Central memory CD4-positive, alpha-beta T cell (primary cell): ENCODE measurements at regions not wholly inside any gene's neighbourhood (a gene's known extent, or its start where the extent isn't known, plus 50 kb on each side); places are given as distances from the start of the nearest gene placed in this dataset.
"Not testable (repeated sequence)": the region's sequence is repeated elsewhere in the genome, so short reads cannot be mapped to it uniquely, and the experiment has no call there.

ENCODE experiments used
- DNase-seq: peaks from one replicate; pipeline ENCODE4 v3.0.0; 2022

DNA sequence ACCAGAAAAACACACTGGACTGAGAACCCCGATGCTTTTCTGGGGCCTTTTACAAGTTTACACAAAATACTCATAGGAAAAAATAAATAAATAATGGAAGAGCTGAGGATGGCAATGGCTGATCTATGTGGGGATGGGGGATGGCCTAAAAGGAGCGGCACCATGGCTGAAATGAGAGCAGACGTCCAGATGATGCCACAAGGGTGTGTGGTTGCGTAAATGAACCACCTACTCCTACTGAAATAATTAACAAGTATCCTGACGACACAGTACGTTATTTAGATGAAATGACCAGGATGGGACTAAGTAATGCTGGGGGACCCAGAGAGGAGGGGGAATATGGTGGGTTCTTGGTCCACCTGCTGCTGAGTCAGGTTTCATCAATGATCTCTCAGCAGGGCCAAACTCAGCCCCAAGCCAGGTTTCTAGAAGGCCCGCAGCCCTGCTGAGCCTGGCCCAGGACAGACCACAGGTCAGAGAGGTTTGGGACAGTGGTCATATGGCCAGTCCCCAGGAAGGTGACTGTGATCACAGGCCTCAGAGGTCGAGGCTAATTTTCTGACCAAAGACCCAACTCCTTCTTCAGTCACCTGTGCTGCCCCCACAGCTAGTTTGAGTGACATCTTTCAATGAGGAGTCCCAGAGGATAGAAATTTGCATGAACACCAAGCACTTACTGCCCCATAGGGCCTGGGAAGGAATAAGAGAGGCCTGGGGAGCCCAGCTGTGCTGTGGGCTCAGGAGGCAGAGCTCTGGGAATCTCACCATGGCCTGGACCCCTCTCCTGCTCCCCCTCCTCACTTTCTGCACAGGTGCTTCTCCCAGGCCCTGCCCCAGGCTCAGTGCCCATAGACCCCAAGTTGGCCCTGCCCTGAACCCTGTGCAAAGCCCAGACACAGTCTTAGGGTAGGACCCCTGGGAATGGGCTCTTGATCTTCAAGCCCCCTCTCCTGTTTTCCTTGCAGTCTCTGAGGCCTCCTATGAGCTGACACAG lies 76.3 kb upstream of the IGLL5 start:
- no peak for DNase-seq

DNA sequence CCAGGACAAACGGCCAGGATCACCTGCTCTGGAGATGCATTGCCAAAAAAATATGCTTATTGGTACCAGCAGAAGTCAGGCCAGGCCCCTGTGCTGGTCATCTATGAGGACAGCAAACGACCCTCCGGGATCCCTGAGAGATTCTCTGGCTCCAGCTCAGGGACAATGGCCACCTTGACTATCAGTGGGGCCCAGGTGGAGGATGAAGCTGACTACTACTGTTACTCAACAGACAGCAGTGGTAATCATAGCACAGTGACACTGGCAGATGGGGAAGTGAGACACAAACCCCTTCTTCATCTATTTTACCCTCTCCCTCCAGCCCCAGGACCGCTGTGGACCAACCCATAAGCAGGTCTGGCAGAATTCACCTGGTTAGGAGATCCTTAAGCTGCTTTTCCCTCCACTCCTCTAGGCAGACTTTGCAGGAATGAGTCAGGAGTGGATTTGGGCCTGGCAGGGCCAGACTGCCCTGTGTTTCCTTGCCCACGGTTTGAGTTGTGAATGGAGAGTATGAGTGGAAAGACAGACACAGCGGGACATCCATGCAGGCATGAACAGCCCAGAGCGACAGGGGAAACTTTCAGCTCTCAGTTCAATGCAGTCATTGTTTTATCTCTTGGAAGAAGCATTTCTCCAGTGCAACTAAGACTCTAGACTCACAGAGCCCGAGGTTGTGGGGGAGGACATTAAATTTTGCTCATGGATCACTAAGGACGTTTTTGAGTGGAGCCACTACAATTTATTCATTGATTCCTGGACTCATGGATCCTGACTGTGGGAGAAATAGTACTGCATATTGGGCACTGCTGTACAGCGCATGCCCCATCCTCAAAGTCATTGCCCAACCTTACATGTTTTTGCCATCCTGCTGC lies 75.3 kb upstream of the IGLL5 start:
- DNase-seq = no peak

DNA sequence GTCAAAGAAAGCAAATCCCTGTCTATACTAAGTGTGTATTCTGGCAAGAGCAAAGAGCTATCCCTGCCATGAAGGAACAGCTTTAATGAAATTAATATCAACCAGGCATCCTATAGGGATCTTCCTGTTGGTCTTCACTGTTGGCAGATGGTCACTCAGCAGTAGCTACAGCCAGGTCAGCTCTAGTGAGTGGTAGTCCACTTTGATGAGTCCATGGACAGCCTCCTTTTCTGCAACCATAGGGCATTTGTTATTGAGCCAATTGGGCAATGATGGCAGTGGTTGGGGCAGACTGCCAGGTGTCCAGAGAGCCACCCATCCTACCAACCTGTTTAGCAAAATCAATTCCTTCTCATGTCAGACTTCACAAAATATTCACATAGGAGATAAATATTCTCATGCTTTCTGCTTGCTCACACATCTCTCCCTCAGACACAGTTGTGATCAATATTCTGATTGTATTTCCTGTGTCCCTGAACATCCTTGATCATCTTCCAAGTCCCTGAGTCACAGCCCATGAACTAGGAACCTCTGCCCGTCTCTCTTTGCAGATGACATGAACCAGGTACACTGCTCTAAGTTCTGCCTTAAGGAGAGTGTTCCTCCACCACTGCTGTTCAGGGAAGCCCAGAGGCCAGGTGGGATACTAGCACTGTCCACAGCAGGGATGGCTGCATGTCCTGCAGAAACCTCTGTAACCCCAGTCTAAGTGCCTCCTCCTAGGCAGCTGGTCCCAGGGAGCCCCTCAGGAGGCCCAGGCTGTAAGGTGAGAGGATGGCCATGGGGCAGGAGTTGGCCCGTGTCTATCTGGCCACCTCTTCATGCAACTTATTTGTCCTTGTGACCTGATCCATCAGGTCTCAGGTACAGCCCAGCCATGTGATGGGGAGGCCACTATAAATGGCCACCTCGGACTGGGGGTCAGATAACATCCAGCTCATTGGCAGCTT lies 74.2 kb upstream of the IGLL5 start:
- no peak for DNase-seq

DNA sequence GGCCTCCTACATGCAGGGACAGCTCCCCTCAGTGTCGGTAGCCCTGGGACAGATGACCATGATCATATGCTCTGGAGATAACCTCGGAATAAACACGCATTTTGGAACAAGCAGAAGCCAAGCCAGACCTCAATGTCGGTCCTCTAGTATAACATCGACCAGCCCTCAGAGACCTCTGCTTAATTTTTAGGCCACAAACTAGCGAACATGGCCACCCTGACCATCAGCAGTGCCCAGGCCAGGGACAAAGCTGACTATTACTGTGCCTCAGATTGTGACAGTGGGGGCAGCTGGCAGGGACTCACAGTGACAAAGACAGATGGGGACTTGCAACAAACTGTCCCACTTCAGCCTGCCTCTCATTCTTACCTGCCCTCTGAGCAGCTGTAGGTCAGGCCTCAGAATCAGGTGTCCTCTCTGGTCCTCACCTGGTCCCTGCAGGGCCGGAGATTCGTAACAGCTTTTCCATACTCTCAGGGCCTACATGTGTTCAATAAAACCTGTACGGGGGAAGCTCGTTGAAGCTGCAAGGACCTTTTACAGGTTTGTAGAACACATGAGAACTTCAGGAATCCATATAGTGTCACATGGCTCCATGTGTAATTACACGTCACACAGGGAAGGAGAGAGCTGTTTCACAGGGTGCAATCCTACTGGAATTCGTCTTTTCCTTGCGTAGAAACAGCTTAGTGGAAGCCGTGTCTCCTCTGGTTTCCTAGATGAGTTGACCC lies 72.8 kb upstream of the IGLL5 start:
- DNase-seq = no peak

DNA sequence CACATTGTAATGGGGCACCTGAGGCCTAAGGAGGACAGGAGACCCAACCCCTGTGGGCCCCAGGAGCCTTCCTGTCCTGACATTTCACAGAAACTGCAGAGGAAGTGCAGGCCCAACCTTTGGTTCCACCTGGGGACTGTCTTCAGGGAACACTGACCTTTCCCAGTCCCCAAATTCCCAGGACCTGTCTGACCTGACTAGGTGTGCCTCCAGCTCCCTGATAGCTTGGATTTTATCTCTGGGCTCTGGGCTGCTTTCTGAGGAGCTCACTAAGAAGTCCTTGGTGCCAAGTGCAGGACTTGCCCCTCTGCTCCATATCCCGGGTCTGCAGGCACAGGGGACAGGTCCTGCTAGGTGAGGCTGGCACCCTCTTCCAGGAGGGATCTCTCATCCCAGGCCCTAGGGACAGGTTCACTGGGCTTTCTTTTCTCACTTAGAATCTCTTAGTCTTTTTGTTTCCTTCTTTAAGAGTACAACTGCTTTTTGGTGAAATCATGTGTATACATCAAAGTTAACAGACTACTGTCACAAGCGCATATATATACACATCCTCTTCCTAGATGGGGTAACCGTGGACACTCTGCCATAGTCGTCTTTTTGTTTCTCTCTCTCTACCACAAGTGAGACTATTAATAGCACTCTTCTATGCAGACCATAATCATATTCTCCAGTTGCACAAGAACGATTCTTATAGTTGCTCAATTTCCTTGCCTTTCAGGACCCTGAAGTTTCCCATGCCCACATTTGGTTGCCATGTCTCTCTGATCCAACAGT lies 72.0 kb upstream of the IGLL5 start:
- DNase-seq = no peak

DNA sequence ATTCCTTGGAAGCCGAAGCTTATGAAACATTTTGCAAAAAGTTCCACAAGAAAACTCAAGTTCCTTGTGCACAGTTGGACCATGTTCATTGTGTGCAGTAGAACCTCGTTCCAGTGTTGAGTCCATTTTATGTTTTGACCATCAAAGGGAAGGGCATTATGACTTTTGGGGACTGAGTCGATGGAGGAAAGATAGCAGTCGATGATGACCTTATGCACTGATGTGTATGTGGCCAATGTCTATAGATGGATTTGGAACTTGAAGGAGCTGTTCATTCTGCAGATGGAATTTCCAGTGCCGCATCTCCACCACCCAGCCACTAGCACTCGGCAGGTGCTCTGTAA lies 71.5 kb upstream of the IGLL5 start:
- no peak for DNase-seq

DNA sequence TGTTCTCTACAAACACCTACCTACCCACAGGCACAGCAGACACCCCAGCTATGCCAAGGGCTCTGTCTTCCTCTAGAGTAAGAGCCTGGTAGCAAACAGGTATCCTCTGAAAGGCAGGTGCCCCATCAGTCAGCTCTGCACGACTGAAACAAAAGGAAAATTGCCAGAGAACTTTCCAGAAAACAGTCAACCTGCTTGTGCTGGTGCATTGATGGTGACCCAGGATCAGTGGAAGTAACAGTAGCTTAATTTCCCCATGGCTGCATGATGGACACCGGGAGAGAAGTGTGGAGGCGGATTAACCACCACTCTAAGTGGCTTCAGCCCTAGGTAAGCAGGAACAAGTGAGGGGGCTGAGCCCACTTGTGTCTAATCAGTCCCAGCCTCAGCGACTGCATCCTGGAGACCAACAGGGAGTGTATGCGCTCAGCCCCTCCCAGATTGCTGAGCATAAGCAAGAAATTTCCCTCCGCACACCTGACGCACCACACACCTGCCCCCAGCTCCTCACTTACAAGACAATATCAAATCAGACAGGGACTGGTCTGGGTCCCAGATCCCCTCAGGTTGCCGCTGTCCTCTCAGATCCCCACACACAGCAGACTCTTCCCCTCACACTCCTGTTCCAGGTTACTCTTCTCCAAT lies 70.7 kb upstream of the IGLL5 start:
- DNase-seq = no peak

DNA sequence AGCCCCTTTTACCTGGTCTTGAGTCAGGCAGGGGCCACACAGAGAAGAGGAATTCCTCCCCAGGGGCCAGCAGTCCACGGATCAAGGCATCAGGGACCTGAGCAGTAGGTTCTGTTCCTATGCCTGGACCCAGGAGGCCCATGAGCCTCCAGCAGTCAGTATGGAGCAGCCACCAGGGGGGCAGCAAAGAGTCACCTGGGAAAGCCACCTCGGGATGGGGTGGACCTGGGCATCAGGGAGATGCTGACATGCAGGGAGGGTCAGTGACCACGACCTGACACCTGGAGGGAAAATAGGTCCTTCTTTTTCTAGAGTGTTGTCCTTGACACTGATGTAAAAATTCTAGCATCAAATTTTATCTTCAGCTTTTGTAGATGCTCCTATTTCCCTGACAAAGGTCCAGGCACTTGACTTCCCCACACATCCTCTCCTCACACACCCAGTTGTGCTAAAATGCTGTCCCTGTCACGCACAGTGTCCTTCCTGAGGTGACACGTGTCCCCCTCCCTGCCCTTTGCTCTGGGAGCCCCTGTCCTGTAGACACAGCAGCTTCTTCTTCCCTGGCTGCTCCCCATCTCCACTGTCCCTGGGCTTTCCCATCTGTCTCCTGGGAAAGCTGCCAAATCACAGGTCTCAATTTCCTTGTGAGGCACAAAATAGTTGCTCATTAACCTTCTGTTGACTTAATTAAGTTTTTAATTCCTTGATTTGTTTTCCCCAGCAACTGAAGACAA lies 70.0 kb upstream of the IGLL5 start:
- no peak for DNase-seq

DNA sequence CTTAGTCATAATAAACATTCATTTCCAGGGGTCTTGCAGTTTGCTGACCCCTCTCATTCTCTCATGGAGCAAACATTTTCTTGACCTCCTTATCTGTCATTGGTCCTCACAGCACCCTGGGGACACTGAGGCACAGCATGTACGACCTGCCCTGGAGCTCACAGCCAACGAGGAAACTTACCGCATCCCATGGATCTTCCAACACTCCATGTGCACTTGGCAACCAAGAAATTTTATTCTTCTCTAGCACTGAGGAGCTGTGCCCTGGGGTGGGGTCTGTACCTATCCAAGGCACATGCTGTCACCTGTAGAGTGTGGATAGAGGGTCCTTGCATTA lies 69.4 kb upstream of the IGLL5 start:
- DNase-seq = no peak

DNA sequence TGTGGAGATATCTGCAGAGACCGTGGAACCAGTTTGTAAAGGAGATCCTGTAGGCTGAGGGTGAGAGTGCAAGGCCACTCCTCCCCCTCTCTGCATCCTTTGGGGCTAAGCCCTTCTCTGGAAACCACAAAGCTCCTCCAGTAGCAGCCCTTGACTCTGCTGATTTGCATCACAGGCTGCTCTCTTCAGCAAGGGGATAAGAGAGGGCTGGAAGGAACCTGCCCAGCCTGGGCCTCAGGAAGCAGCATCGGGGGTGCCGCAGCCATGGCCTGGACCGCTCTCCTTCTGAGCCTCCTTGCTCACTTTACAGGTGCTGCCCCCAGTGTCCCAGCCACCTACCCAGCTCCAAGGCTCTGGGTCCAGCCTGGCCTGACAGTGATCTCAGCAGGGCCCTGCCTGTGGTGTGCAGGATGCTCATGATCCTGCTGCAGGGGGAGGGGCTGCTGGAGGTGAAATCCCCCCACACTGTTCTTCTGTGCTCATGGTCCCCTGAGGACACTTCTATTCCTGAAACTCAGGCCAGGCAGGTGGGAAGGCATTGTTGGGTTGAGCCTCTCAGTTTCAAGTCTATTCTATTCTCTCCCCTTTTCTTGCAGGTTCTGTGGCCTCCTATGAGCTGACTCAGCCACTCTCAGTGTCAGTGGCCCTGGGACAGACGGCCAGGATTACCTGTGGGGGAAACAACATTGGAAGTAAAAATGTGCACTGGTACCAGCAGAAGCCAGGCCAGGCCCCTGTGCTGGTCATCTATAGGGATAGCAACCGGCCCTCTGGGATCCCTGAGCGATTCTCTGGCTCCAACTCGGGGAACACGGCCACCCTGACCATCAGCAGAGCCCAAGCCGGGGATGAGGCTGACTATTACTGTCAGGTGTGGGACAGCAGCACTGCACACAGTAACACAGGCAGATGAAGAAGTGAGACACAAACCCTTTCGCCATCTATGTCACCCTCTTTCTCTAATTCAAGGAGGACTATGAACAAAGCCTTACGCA lies 68.5 kb upstream of the IGLL5 start:
- peak; percentile 57 for DNase-seq

DNA sequence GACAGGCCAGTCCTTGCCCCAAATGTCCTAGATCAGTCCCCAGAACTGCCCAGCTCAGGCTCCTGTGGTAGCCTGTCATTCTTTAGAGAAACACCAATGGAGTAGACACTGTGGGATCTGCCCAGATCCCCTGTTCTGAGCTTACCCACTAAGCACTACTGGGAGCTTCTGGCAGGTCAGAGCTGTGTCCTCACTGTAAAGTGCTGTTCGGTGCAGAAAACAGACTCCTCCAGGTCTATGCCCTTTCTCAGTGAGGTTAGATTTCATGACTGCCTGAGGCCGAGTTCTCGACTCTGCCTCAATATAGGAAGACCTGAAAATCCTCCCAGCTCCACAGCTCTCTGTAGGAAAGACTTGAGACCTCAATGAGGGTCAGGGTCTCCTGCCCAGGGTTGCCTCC lies 67.5 kb upstream of the IGLL5 start:
- DNase-seq = no peak

DNA sequence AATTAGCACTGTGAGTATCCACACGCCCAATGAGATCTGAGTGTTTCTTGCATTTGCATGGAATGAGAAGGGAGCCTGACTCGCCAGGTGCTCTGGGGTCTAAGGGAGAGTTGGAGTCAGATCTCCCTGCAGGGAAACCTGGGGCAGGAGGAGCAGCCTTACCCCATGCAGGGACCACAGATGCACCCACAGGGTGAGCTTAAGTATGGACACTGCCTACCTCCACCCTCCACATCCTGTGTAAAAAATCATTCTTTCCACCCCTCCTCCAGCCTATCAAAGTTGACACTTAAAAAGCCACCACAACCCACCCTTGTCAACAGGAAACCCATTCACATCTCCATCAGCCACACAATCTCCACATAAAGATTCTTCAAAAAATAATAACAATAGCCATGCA lies 67.0 kb upstream of the IGLL5 start:
- DNase-seq = peak; percentile 63

DNA sequence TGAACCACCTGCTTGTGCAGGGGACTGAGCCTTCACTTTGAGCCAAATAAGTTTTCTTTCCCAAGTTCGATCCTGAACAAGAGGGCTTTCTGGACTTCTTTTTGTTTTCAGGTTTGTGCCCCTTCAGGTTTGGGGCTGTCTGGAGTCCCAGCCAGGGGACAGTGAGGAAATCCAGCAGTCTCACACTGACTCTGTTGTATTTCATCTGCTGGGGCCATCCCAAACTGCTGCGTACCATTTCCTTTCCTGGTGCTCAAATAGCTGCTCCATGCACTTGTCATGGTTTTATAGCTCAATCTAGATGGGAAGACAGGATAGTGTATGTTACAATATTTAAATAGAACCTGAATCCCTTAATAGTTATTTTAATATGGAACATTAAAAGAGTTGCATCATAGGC lies 66.3 kb upstream of the IGLL5 start:
- no peak for DNase-seq

DNA sequence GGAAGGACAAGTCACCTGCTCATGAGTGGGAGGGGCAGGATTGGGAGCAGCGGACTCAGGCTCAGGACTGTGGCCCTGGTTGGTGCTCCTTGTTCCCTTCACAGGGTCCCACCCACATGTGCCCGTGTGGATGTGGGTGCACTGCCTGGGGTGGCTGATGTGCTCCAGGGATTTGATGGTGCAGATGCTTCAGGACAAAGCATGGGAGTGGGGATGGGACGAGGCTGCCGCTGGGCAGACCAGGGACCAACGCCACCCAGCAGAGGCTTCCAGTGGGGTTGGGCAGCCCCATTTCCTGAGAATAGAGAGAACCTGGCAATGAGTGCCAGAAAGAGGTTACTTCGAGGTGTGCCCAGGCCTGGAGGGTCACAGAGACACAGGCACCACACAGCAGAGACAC lies 65.5 kb upstream of the IGLL5 start:
- no peak for DNase-seq

DNA sequence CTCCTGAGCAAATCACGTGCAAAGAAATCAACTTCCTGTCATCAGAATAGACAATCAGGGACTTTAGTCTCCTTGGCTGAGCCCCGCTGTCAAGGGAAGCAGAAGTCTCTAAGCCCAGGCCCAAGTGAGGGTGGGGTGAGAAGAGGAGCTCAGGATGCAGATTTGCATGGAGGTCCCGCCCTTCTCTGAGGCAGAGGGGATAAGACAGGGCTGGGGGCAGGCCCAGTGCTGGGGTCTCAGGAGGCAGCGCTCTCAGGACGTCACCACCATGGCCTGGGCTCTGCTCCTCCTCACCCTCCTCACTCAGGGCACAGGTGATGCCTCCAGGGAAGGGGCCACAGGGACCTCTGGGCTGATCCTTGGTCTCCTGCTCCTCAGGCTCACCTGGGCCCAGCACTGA lies 65.1 kb upstream of the IGLL5 start:
- DNase-seq = not testable (repeated sequence)

DNA sequence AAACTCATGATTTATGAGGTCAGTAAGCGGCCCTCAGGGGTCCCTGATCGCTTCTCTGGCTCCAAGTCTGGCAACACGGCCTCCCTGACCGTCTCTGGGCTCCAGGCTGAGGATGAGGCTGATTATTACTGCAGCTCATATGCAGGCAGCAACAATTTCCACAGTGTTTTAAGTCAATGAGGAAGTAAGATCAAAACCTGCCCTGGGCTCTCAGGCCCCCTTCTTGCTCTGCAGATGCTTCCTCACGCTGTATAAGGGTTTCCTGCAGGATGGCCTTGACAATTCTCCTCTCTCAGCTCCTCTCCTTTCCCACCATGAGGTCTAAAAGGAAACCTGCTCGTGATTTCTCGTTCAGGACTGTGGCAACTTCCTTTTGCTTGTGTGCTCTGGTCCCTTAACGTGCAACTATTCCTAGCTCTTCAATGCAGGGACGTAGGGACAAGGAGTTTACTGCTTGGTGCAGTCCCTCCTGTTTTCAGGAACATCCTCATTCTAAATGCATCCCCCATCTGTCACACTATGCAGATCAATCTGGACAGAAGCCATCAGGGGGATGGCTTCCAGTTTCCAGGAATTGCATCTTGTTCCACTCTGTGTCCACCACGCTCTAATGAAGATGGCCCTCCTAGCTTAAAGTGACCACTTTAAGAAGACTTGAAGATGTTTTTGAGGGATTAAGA lies 64.3 kb upstream of the IGLL5 start:
- no peak for DNase-seq

DNA sequence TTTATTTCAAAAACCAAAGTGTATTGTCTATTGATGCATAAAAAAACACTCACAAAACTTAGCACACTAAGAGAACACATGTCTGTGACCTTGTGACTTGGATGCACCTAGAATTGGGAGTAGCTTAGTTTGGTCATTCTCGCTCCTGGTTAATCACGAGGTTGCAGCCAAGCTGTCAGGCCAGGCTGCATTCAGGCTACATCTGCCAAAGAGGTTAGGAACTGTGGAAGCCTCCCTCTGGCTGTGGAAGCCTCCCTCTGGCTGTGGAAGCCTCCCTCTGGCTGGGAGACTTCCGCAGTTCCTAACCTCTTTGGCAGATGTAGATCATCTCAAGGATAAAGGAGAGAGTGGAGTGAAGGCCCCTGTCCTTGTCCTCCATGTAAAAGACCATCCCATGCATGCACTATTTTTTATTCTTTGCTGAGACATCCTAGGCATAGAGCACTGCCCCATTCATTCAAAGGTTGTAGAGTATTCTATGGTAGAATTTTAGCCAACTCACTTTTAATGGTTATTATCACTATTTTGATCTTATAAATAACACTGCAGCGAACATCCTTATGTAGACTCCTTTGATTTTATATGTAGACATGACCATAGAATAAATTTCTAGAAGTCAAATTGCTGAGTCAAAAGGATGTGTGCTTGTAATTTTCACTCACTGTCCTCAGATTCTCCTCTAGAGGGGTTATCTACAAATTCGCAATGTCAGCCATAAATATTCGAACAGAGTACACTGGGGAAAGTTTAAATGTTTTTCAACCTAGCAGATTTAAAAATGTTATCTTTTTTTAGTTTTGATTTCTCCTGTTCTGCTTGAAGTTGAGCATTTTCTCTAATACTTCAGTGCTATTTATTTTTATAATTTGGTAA lies 63.0 kb upstream of the IGLL5 start:
- no peak for DNase-seq
